HL-60 (cell line): ENCODE measurements at regions not wholly inside any gene's neighbourhood (a gene's known extent, or its start where the extent isn't known, plus 50 kb on each side); places are given as distances from the start of the nearest gene placed in this dataset.

Source experiments
- POLR2AphosphoS5 ChIP-seq: IDR thresholded peaks from 2 replicates; pipeline ENCODE4 v1.6.1; 2012; ENCODE audit warnings: low read depth
- SPI1 ChIP-seq: IDR thresholded peaks from 2 replicates; pipeline ENCODE4 v1.6.1; 2012; ENCODE audit warnings: low read depth, mild to moderate bottlenecking, borderline replicate concordance
- TF ChIP-seq, protein P1 (sequence below): IDR thresholded peaks from one replicate; pipeline ENCODE4 v1.5.1; 2011; ENCODE audit warnings: low read length, control low read depth, inconsistent platforms; ENCODE audit not compliant: insufficient read depth
- TF ChIP-seq, protein P2 (sequence below): IDR thresholded peaks from 2 replicates; pipeline ENCODE4 v1.6.1; 2012; ENCODE audit warnings: low read depth; ENCODE audit not compliant: insufficient replicate concordance

- TF ChIP-seq, protein P1, sequence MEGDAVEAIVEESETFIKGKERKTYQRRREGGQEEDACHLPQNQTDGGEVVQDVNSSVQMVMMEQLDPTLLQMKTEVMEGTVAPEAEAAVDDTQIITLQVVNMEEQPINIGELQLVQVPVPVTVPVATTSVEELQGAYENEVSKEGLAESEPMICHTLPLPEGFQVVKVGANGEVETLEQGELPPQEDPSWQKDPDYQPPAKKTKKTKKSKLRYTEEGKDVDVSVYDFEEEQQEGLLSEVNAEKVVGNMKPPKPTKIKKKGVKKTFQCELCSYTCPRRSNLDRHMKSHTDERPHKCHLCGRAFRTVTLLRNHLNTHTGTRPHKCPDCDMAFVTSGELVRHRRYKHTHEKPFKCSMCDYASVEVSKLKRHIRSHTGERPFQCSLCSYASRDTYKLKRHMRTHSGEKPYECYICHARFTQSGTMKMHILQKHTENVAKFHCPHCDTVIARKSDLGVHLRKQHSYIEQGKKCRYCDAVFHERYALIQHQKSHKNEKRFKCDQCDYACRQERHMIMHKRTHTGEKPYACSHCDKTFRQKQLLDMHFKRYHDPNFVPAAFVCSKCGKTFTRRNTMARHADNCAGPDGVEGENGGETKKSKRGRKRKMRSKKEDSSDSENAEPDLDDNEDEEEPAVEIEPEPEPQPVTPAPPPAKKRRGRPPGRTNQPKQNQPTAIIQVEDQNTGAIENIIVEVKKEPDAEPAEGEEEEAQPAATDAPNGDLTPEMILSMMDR: no peak
- TF ChIP-seq POLR2AphosphoS5: no peak
- TF ChIP-seq, protein P2, sequence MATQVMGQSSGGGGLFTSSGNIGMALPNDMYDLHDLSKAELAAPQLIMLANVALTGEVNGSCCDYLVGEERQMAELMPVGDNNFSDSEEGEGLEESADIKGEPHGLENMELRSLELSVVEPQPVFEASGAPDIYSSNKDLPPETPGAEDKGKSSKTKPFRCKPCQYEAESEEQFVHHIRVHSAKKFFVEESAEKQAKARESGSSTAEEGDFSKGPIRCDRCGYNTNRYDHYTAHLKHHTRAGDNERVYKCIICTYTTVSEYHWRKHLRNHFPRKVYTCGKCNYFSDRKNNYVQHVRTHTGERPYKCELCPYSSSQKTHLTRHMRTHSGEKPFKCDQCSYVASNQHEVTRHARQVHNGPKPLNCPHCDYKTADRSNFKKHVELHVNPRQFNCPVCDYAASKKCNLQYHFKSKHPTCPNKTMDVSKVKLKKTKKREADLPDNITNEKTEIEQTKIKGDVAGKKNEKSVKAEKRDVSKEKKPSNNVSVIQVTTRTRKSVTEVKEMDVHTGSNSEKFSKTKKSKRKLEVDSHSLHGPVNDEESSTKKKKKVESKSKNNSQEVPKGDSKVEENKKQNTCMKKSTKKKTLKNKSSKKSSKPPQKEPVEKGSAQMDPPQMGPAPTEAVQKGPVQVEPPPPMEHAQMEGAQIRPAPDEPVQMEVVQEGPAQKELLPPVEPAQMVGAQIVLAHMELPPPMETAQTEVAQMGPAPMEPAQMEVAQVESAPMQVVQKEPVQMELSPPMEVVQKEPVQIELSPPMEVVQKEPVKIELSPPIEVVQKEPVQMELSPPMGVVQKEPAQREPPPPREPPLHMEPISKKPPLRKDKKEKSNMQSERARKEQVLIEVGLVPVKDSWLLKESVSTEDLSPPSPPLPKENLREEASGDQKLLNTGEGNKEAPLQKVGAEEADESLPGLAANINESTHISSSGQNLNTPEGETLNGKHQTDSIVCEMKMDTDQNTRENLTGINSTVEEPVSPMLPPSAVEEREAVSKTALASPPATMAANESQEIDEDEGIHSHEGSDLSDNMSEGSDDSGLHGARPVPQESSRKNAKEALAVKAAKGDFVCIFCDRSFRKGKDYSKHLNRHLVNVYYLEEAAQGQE: no peak
- no peak for TF ChIP-seq SPI1
These were observed 146.1 kb upstream of the DLX2 start for GRCh38 chr2:172248785-172249187.
